ENCODE measurements at regions not wholly inside any gene's neighbourhood (a gene's known extent, or its start where the extent isn't known, plus 50 kb on each side); places are given as distances from the start of the nearest gene placed in this dataset.

DNA sequence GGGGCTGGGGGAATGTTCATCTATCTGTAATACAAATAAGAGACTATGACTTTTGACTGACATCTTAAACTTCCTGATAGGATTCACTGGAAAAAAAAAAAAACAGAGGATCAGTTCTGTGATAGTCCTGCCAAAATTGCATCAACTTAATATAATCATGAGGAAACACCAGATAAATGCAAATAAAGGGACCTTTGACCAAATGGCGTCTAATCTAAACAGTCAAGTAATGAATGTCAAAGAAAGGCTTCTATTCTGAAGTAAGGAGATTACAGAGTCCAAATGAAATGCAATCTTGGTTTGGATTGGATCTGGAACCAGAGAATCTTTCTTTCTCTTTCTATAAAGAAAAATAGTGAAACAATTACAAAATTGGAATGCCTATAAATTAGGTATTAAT is 513.4 kb downstream of the KCNT2 start:
- TF ChIP-seq POLR2AphosphoS5 (IDR thresholded peaks at IDR 0.05; ENCODE audit: insufficient read depth, low read depth, low read length) (no peak), FOS (IDR thresholded peaks at IDR 0.05; ENCODE audit: borderline replicate concordance, insufficient read depth, low read length) (no peak), JUN (IDR thresholded peaks at IDR 0.05; ENCODE audit: borderline replicate concordance, insufficient read depth, insufficient read length, low read depth) (no peak), MAX (IDR thresholded peaks at IDR 0.05; ENCODE audit: insufficient read depth, insufficient read length) (no peak), POLR2A (IDR thresholded peaks at IDR 0.05; ENCODE audit: low read depth, low read length) (no peak), GATA2 (IDR thresholded peaks at IDR 0.05; ENCODE audit: insufficient read depth, insufficient read length, low read depth, low read length) (no peak), CTCF (IDR thresholded peaks at IDR 0.05; ENCODE audit: extremely low read depth in 1 of 2, insufficient read depth in 1 of 2, low read depth in 1 of 2, low read length in 2 of 2) (no peak), MYC (IDR thresholded peaks at IDR 0.05; ENCODE audit: low read depth, low read length) (no peak), EZH2 (IDR thresholded peaks at IDR 0.05; ENCODE audit: borderline replicate concordance, low read depth, low read length, severe bottlenecking) (no peak)

More for the DNA sequence above, 513.4 kb downstream of the KCNT2 start:
- POLR2A ChIA-PET = no interaction called here
- BruUV-seq (replicated peaks) = no TSS peak
- Histone ChIP-seq H3K9ac (replicated peaks; ENCODE audit: extremely low read depth, insufficient read depth, low read length) (no peak overlapping the region), H3K9me3 (replicated peaks; ENCODE audit: control insufficient read depth, insufficient read depth, low read length) (no peaks in the 10 kb centered on the region), H3K4me2 (ENCODE audit: insufficient read depth, low read length) (no peak overlapping the region), H2AFZ (ENCODE audit: low read depth, low read length) (no peak overlapping the region), H4K20me1 (replicated peaks; ENCODE audit: control insufficient read depth, extremely low read depth, insufficient read depth, low read length) (no peaks in the 10 kb centered on the region), H3K4me3 (replicated peaks in 1 of 3; ENCODE audit: insufficient read depth in 1 of 3, low read depth in 1 of 3, low read length in 3 of 3) (no peak overlapping the region), H3K27ac (ENCODE audit: insufficient read depth, low read depth, low read length) (no peak overlapping the region), H3K36me3 (ENCODE audit: control insufficient read depth in 2 of 2, extremely low read depth in 1 of 2, insufficient read depth in 2 of 2, low read length in 2 of 2) (no peaks in the 10 kb centered on the region), H3K4me1 (ENCODE audit: control insufficient read depth, extremely low read depth, insufficient read depth, low read length) (no peaks in the 10 kb centered on the region), H3K9me1 (replicated peaks; ENCODE audit: control insufficient read depth, extremely low read depth, insufficient read depth, low read length) (no peaks in the 10 kb centered on the region), H3K79me2 (ENCODE audit: control insufficient read depth, insufficient read depth, low read length) (no peaks in the 10 kb centered on the region), H3K27me3 (ENCODE audit: control insufficient read depth in 2 of 2, insufficient read depth in 2 of 2, low read length in 2 of 2) (no peaks in the 10 kb centered on the region)
- CTCF ChIA-PET = no interaction called here
- FAIRE-seq (no peak), DNase-seq (ENCODE audit: low read depth, low spot score) (no peak)
- intact Hi-C loops (cut with micrococcal nuclease) (no loop called here), dilution Hi-C loops (cut with MboI; ENCODE audit: extremely low pct_ligation_motif_present, low sequenced_read_pairs) (no loop called here)
